HFFc6 (cell line): ENCODE measurements at regions not wholly inside any gene's neighbourhood (a gene's known extent, or its start where the extent isn't known, plus 50 kb on each side); places are given as distances from the start of the nearest gene placed in this dataset.
A peak's percentile ranks its signal among the peaks of the same experiment; 100 is the strongest.

ENCODE experiments used
- DNase-seq: peaks from one replicate; pipeline ENCODE4 v3.0.0-alpha.2; 2018
- H3K27ac Mint-ChIP-seq: 2 replicates; pipeline ENCODE4 v1.8.0; 2020; ENCODE audit warnings: mild to moderate bottlenecking, mixed read lengths
- H3K27me3 Mint-ChIP-seq: 2 replicates; pipeline ENCODE4 v1.8.0; 2021; ENCODE audit warnings: mild to moderate bottlenecking, moderate library complexity, mixed read lengths; ENCODE audit not compliant: insufficient read depth
- H3K36me3 Mint-ChIP-seq: 2 replicates; pipeline ENCODE4 v1.8.0; 2021; ENCODE audit warnings: low read depth, mixed read lengths
- H3K4me1 Mint-ChIP-seq: 2 replicates; pipeline ENCODE4 v1.8.0; 2020; ENCODE audit warnings: low read depth, mixed read lengths
- H3K4me3 Mint-ChIP-seq: 2 replicates; pipeline ENCODE4 v1.8.0; 2020; ENCODE audit warnings: mild to moderate bottlenecking, moderate library complexity, mixed read lengths
- H3K9me3 Mint-ChIP-seq: 2 replicates; pipeline ENCODE4 v1.8.0; 2020; ENCODE audit warnings: mild to moderate bottlenecking, mixed read lengths
- CTCF ChIP-seq: fragments of 200-600 bp; sonication (generic); IDR thresholded peaks from 2 replicates; pipeline ENCODE4 v1.5.0; 2021; ENCODE audit warnings: antibody characterized with exemption, mild to moderate bottlenecking

GRCh38 chr7:41579961-41580935, 122.6 kb downstream of the INHBA start:
- no peaks in the 10 kb centered on the region for H3K36me3 Mint-ChIP-seq
- H3K4me3 Mint-ChIP-seq, result peak overlapping the region; percentile 16; the same call in 1 of the 2 replicates
- DNase-seq, result peak; percentile 95
- H3K9me3 Mint-ChIP-seq, result no peaks in the 10 kb centered on the region
- no peak for TF ChIP-seq CTCF
- H3K27ac Mint-ChIP-seq, result peak overlapping the region; percentile 91
- peaks cover 76% of the 10 kb centered on the region for H3K4me1 Mint-ChIP-seq
- H3K27me3 Mint-ChIP-seq, result peaks cover 1% of the 10 kb centered on the region

GRCh38 chr7:41578700-41579099, 124.2 kb downstream of the INHBA start:
- Mint-ChIP-seq H3K9me3 (no peaks in the 10 kb centered on the region), H3K4me3 (no peak overlapping the region), H3K36me3 (no peaks in the 10 kb centered on the region), H3K27me3 (peaks cover under 1% of the 10 kb centered on the region), H3K4me1 (peaks cover 91% of the 10 kb centered on the region), H3K27ac (no peak overlapping the region; the same call in 1 of the 2 replicates)
- DNase-seq, result no peak
- no peak for TF ChIP-seq CTCF

- H3K27ac Mint-ChIP-seq, result peak overlapping the region; percentile 70
- peaks cover 86% of the 10 kb centered on the region for H3K4me1 Mint-ChIP-seq
- no peaks in the 10 kb centered on the region for H3K36me3 Mint-ChIP-seq
- H3K4me3 Mint-ChIP-seq, result no peak overlapping the region; the same call in 1 of the 2 replicates
- no peak for TF ChIP-seq CTCF
- H3K9me3 Mint-ChIP-seq, result no peaks in the 10 kb centered on the region
- no peaks in the 10 kb centered on the region; the same call in 1 of the 2 replicates for H3K27me3 Mint-ChIP-seq
- DNase-seq, result peak; percentile 50
These were observed 126.7 kb downstream of the INHBA start for GRCh38 chr7:41576166-41576565.

GRCh38 chr7:41574377-41574776, 128.5 kb downstream of the INHBA start:
- H3K27ac Mint-ChIP-seq, result peak overlapping the region; percentile 66
- no peaks in the 10 kb centered on the region; the same call in 1 of the 2 replicates for H3K27me3 Mint-ChIP-seq
- no peaks in the 10 kb centered on the region for H3K9me3 Mint-ChIP-seq
- peaks cover 75% of the 10 kb centered on the region for H3K4me1 Mint-ChIP-seq
- H3K4me3 Mint-ChIP-seq, result peak overlapping the region; percentile 34; the same call in 1 of the 2 replicates
- DNase-seq, result peak; percentile 80
- no peaks in the 10 kb centered on the region for H3K36me3 Mint-ChIP-seq
- TF ChIP-seq CTCF, result no peak

GRCh38 chr7:41573862-41574261, 129.0 kb downstream of the INHBA start:
- Mint-ChIP-seq H3K36me3 (no peaks in the 10 kb centered on the region), H3K27ac (peak overlapping the region; percentile 66), H3K27me3 (no peaks in the 10 kb centered on the region; the same call in 1 of the 2 replicates), H3K4me3 (no peak overlapping the region), H3K4me1 (peaks cover 75% of the 10 kb centered on the region), H3K9me3 (no peaks in the 10 kb centered on the region)
- no peak for TF ChIP-seq CTCF
- DNase-seq, result no peak
